ENCODE measurements at regions not wholly inside any gene's neighbourhood (a gene's known extent, or its start where the extent isn't known, plus 50 kb on each side); places are given as distances from the start of the nearest gene placed in this dataset.

DNA sequence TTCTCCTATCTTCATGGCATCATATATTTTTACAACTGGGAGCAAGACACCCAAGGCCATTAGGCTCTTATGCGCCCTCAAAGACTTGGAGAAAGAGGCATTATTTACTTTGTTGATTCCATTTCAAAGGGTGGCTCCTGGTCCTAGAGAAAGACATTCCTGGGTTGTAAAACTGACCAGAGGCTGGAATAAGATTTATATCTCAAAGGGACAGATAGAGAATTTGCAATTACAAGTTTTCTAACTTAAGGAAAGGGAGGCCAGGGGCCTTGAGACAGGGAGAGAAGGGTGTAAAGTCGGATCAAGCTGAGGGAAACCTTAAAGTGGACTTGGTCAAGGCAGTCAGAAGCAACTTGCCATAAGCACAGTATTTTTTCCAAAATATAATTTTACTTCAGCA, 1086.0 kb downstream of the SORCS3 start:
- Histone ChIP-seq H3K9me3 (no peaks in the 10 kb centered on the region), H3K36me3 (ENCODE audit: control insufficient read depth in 2 of 2, extremely low read depth in 1 of 2, insufficient read depth in 1 of 2, low read length in 1 of 2) (no peaks in the 10 kb centered on the region), H3K4me1 (ENCODE audit: control insufficient read depth in 1 of 2, extremely low read depth in 1 of 2, insufficient read depth in 2 of 2, low read length in 2 of 2) (no peaks in the 10 kb centered on the region), H3K27ac (ENCODE audit: low read length) (no peak overlapping the region), H3K27me3 (replicated peaks in 1 of 2; ENCODE audit: control insufficient read depth in 2 of 2, extremely low read depth in 1 of 2, insufficient read depth in 2 of 2, low read length in 1 of 2) (no peaks in the 10 kb centered on the region), H3K4me3 (ENCODE audit: control insufficient read depth in 1 of 2, extremely low read depth in 1 of 2, low read length in 1 of 2) (no peak overlapping the region)
- Mint-ChIP-seq H3K27ac (no peak overlapping the region), H3K36me3 (no peaks in the 10 kb centered on the region), H3K9me3 (peaks cover 0 to 15% (median 0%) of the 10 kb centered on the region in 3 donors), H3K4me1 (no peaks in the 10 kb centered on the region), H3K27me3 (no peaks in the 10 kb centered on the region), H3K4me3 (no peak overlapping the region)
- DNase-seq (no peak), ATAC-seq (replicated peaks in 1 of 4) (no peak)
- ChIA-PET POLR2A (no interaction called here), CTCF (no interaction called here)
- WGBS (ENCODE audit: insufficient coverage) = no CpG with 5 or more reads among the region's 2 CpGs

DNA sequence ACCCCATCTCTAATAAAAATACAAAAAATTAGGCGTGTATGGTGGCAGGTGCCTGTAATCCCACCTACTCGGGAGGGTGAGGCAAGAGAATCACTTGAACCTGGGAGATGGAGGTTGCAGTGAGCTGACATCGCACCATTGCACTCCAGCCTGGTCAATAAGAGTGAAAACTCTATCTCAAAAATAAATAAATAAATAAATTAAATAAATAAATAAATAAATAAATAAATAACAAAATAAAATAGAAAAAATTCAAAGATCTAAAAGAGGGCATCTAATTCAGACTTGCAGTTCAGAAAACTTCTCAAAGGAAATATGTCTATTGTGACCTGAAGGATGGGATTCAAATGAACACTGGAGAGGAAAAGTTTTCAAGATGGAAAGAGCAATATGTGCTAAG, 1085.1 kb downstream of the SORCS3 start:
- POLR2A ChIA-PET = no interaction called here

DNA sequence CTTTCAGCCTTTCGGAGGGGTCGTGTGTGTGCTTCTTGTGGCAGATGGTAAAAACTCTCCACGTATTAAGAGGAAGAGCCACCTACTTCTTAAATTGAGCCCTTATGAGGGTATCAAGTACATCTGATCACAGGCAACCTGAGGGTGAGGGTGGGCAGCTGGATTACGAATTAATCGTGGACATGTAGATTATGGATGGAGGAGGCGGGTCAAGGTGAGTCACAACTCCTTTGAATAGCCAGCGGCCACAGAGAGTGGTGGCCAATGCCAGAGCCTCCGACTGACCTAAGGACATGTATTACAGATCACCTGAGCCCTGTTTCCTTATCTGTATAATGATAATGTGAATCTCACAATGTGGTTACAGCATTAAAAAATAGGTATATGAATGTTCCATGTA, 1083.9 kb downstream of the SORCS3 start:
- H3K27me3 Mint-ChIP-seq = no peaks in the 10 kb centered on the region
- ChIA-PET CTCF (no interaction called here), POLR2A (no interaction called here)
- Histone ChIP-seq H3K4me1 (ENCODE audit: control insufficient read depth in 1 of 2, extremely low read depth in 1 of 2, insufficient read depth in 2 of 2, low read length in 2 of 2) (no peaks in the 10 kb centered on the region), H3K27ac (ENCODE audit: low read length) (no peak overlapping the region), H3K9me3 (no peaks in the 10 kb centered on the region), H3K36me3 (ENCODE audit: control insufficient read depth in 2 of 2, extremely low read depth in 1 of 2, insufficient read depth in 1 of 2, low read length in 1 of 2) (no peaks in the 10 kb centered on the region), H3K27me3 (replicated peaks in 1 of 2; ENCODE audit: control insufficient read depth in 2 of 2, extremely low read depth in 1 of 2, insufficient read depth in 2 of 2, low read length in 1 of 2) (no peaks in the 10 kb centered on the region), H3K4me3 (ENCODE audit: control insufficient read depth in 1 of 2, extremely low read depth in 1 of 2, low read length in 1 of 2) (no peak overlapping the region)
- 87% methylated on average over 6 of the region's 8 CpGs for WGBS (ENCODE audit: insufficient coverage)
- DNase-seq = no peak
- H3K9me3 Mint-ChIP-seq = peaks cover 0 to 15% (median 0%) of the 10 kb centered on the region in 3 donors
- no peak overlapping the region for H3K27ac Mint-ChIP-seq
- no peak for ATAC-seq (replicated peaks in 1 of 4)
- H3K4me1 Mint-ChIP-seq = no peaks in the 10 kb centered on the region
- no peaks in the 10 kb centered on the region for H3K36me3 Mint-ChIP-seq
- H3K4me3 Mint-ChIP-seq = no peak overlapping the region

More for the DNA sequence above, 1085.1 kb downstream of the SORCS3 start:
- H3K36me3 ChIP-seq (ENCODE audit: control insufficient read depth in 2 of 2, extremely low read depth in 1 of 2, insufficient read depth in 1 of 2, low read length in 1 of 2) = no peaks in the 10 kb centered on the region
- peaks cover 0 to 15% (median 0%) of the 10 kb centered on the region in 3 donors for H3K9me3 Mint-ChIP-seq
- no peaks in the 10 kb centered on the region for H3K36me3 Mint-ChIP-seq
- DNase-seq (no peak), ATAC-seq (replicated peaks in 1 of 4) (no peak)
- no peak overlapping the region for H3K27ac Mint-ChIP-seq
- no peak overlapping the region for H3K27ac ChIP-seq (ENCODE audit: low read length)
- H3K9me3 ChIP-seq = no peaks in the 10 kb centered on the region
- H3K27me3 Mint-ChIP-seq = no peaks in the 10 kb centered on the region
- no peak overlapping the region for H3K4me3 Mint-ChIP-seq
- no CpG with 5 or more reads among the region's 3 CpGs for WGBS (ENCODE audit: insufficient coverage)
- H3K27me3 ChIP-seq (replicated peaks in 1 of 2; ENCODE audit: control insufficient read depth in 2 of 2, extremely low read depth in 1 of 2, insufficient read depth in 2 of 2, low read length in 1 of 2) = no peaks in the 10 kb centered on the region
- CTCF ChIA-PET = no interaction called here
- no peak overlapping the region for H3K4me3 ChIP-seq (ENCODE audit: control insufficient read depth in 1 of 2, extremely low read depth in 1 of 2, low read length in 1 of 2)
- H3K4me1 Mint-ChIP-seq = no peaks in the 10 kb centered on the region
- no peaks in the 10 kb centered on the region for H3K4me1 ChIP-seq (ENCODE audit: control insufficient read depth in 1 of 2, extremely low read depth in 1 of 2, insufficient read depth in 2 of 2, low read length in 2 of 2)

DNA sequence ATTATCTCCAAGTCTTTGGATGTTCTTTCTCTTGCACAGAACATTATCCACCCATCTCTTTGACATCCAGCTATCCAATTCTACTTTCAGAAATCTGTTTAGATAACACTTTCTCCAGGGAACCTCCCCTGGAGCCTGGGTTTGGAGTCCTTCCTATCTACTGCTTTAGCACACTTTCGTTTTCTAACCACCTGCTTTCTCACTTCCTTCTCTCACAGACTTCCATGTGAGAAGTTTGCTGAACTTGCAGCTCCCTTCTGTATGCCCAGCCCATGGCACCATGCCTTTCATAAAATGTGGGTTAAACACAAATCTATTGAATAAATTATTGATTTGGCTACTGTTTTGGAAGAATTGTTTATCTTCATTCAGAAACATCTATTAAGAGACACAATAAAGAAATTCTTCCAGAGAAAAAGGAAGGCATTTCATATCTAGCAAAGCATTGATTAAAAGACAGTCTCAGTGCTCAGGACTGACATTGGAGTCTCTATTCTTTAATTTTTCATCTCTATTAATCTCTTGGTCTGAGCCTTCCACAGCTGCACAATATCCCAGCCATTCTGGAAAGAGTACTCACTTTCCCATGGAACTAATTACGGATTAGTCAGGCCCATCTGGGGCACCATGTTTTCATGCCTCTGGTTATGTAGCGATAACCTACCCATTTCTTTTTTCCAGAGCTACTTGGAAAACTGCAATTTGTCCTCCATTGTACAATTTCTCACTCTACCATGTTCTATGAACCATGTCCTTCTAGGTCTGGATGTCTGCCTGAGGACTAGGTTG, 1077.3 kb downstream of the SORCS3 start:
- CTCF ChIA-PET = no interaction called here
- Mint-ChIP-seq H3K4me1 (no peaks in the 10 kb centered on the region), H3K4me3 (no peak overlapping the region), H3K27me3 (no peaks in the 10 kb centered on the region), H3K36me3 (no peaks in the 10 kb centered on the region), H3K27ac (no peak overlapping the region), H3K9me3 (peaks cover 7 to 15% (median 9%) of the 10 kb centered on the region in 3 donors)
- DNase-seq = no peak
- Histone ChIP-seq H3K9me3 (no peaks in the 10 kb centered on the region), H3K36me3 (ENCODE audit: control insufficient read depth in 2 of 2, extremely low read depth in 1 of 2, insufficient read depth in 1 of 2, low read length in 1 of 2) (no peaks in the 10 kb centered on the region), H3K27me3 (replicated peaks in 1 of 2; ENCODE audit: control insufficient read depth in 2 of 2, extremely low read depth in 1 of 2, insufficient read depth in 2 of 2, low read length in 1 of 2) (no peaks in the 10 kb centered on the region), H3K27ac (ENCODE audit: low read length) (no peak overlapping the region), H3K4me3 (ENCODE audit: control insufficient read depth in 1 of 2, extremely low read depth in 1 of 2, low read length in 1 of 2) (no peak overlapping the region), H3K4me1 (ENCODE audit: control insufficient read depth in 1 of 2, extremely low read depth in 1 of 2, insufficient read depth in 2 of 2, low read length in 2 of 2) (no peaks in the 10 kb centered on the region)
- no peak for ATAC-seq (replicated peaks in 1 of 4)
- POLR2A ChIA-PET = no interaction called here
- WGBS (ENCODE audit: insufficient coverage) = 78% methylated on average over 2 of the region's 3 CpGs

DNA sequence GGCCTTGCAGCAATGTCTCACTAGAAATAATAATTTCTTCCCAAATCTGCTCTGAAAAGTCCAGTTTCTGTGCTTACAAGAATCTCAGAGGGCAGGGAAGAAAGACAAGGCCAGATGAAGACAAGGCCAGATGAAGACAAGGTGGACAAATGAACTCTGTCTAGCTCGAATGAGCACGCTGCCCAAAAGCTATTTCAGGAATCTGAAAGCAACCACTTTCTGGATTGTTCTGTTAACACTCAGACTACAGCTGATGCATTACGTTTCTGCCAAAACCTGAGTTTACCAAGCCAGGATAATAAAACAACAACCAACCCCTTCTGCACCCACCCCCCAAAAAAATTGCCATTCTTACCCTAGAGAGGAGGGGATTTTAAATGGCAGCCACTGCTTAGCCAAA, 1073.6 kb downstream of the SORCS3 start:
- CTCF ChIA-PET = no interaction called here
- Histone ChIP-seq H3K9me3 (no peaks in the 10 kb centered on the region), H3K4me3 (ENCODE audit: control insufficient read depth in 1 of 2, extremely low read depth in 1 of 2, low read length in 1 of 2) (no peak overlapping the region), H3K36me3 (ENCODE audit: control insufficient read depth in 2 of 2, extremely low read depth in 1 of 2, insufficient read depth in 1 of 2, low read length in 1 of 2) (no peaks in the 10 kb centered on the region), H3K27ac (ENCODE audit: low read length) (no peak overlapping the region), H3K4me1 (ENCODE audit: control insufficient read depth in 1 of 2, extremely low read depth in 1 of 2, insufficient read depth in 2 of 2, low read length in 2 of 2) (no peaks in the 10 kb centered on the region), H3K27me3 (replicated peaks in 1 of 2; ENCODE audit: control insufficient read depth in 2 of 2, extremely low read depth in 1 of 2, insufficient read depth in 2 of 2, low read length in 1 of 2) (no peaks in the 10 kb centered on the region)
- DNase-seq (no peak), ATAC-seq (replicated peaks in 1 of 4) (no peak)
- no peak overlapping the region for H3K27ac Mint-ChIP-seq
- H3K4me3 Mint-ChIP-seq = no peak overlapping the region
- 73% methylated on average over 2 of the region's 3 CpGs for WGBS (ENCODE audit: insufficient coverage)
- H3K27me3 Mint-ChIP-seq = no peaks in the 10 kb centered on the region
- no peaks in the 10 kb centered on the region for H3K4me1 Mint-ChIP-seq
- POLR2A ChIA-PET = no interaction called here
- no peaks in the 10 kb centered on the region for H3K36me3 Mint-ChIP-seq
- peaks cover 11 to 19% (median 18%) of the 10 kb centered on the region in 3 donors for H3K9me3 Mint-ChIP-seq

DNA sequence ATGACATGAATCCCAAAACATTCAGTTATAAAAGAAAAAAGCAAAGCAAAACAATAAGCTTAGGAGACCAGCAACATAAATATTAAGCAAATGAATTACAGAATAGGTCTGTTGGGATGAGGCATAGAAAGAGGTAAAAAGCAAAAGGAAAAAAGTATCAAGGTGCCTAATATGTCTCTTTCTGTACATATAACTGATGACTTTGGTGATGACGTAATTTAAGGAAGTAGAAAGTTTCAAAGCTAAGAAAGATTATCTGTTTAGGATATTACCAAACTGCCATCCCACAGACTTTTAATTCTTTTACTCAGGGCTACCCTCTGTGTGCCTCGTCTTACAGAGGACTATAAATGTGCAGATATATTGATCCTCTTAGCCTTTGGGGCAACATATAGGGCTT, 1066.5 kb downstream of the SORCS3 start:
- CTCF ChIA-PET = no interaction called here

More for the DNA sequence above, 1066.5 kb downstream of the SORCS3 start:
- Histone ChIP-seq H3K27ac (ENCODE audit: low read length) (no peak overlapping the region), H3K36me3 (ENCODE audit: control insufficient read depth in 2 of 2, extremely low read depth in 1 of 2, insufficient read depth in 1 of 2, low read length in 1 of 2) (no peaks in the 10 kb centered on the region), H3K27me3 (replicated peaks in 1 of 2; ENCODE audit: control insufficient read depth in 2 of 2, extremely low read depth in 1 of 2, insufficient read depth in 2 of 2, low read length in 1 of 2) (no peaks in the 10 kb centered on the region), H3K4me1 (ENCODE audit: control insufficient read depth in 1 of 2, extremely low read depth in 1 of 2, insufficient read depth in 2 of 2, low read length in 2 of 2) (no peaks in the 10 kb centered on the region), H3K4me3 (ENCODE audit: control insufficient read depth in 1 of 2, extremely low read depth in 1 of 2, low read length in 1 of 2) (no peak overlapping the region), H3K9me3 (no peaks in the 10 kb centered on the region)
- Mint-ChIP-seq H3K9me3 (peaks cover 4 to 10% (median 9%) of the 10 kb centered on the region in 3 donors), H3K27ac (no peak overlapping the region), H3K4me3 (no peak overlapping the region), H3K36me3 (no peaks in the 10 kb centered on the region), H3K27me3 (no peaks in the 10 kb centered on the region), H3K4me1 (no peaks in the 10 kb centered on the region)
- DNase-seq (no peak), ATAC-seq (replicated peaks in 1 of 4) (no peak)
- WGBS (ENCODE audit: insufficient coverage) = no CpG with 5 or more reads among the region's 2 CpGs
- POLR2A ChIA-PET = no interaction called here
